ENCODE measurements at regions not wholly inside any gene's neighbourhood (a gene's known extent, or its start where the extent isn't known, plus 50 kb on each side); places are given as distances from the start of the nearest gene placed in this dataset.

- TF ChIP-seq CTCF (IDR thresholded peaks at IDR 0.05) (no peak), ZFX (IDR thresholded peaks at IDR 0.05; ENCODE audit: borderline replicate concordance) (no peak)
Observed at GRCh38 chr20:54933212-54933904, 458.0 kb downstream of the DOK5 start.
